GM12878 (cell line): ENCODE measurements at regions not wholly inside any gene's neighbourhood (a gene's known extent, or its start where the extent isn't known, plus 50 kb on each side); places are given as distances from the start of the nearest gene placed in this dataset.

Source experiments
- ATAC-seq: fragments of 200-7000 bp; cut with Tn5 transposase; 3 replicates; pipeline ENCODE4 v1.9.1; 2020; ENCODE audit warnings: mild to moderate bottlenecking, moderate library complexity
- BruUV-seq: library from RNA; stranded (reverse); fragments of 400-500 nt; replicated peaks from 2 replicates; lab custom pipeline; 2021; lab: Mats Ljungman, UMichigan
- CTCF ChIA-PET: fragments of 300-600 bp; sonication (Branson Sonifier 250); formaldehyde crosslinking; extraction: SDS; loops from one replicate; lab custom pipeline; 2021; ENCODE audit warnings: inconsistent platforms; lab: Yijun Ruan, JAX
- POLR2A ChIA-PET: fragments of 350-600 bp; formaldehyde crosslinking; extraction: SDS; loops from one replicate; lab custom pipeline; 2021; ENCODE audit warnings: inconsistent platforms; lab: Charles Lee
- RAD21 ChIA-PET: fragments of 300-600 bp; sonication (Branson Sonifier 250); formaldehyde crosslinking; loops from one replicate; lab custom pipeline; 2023; ENCODE audit warnings: antibody characterized with exemption; ENCODE audit not compliant: unreplicated experiment; lab: Charles Lee
- SMC1A ChIA-PET: fragments of 300-600 bp; sonication (Branson Sonifier 250); formaldehyde crosslinking; loops from one replicate; lab custom pipeline; 2023; ENCODE audit not compliant: unreplicated experiment, uncharacterized antibody; lab: Charles Lee
- DNase-seq: peaks from one replicate; pipeline ENCODE4 v3.0.0-alpha.2; 2011; ENCODE audit warnings: low read depth, low spot score
- FAIRE-seq: peaks from 3 replicates; lab custom pipeline; 2011; peaks lifted over from hg19 to GRCh38; lab: Jason Lieb, UNC
- H2AFZ ChIP-seq: 2 replicates; pipeline ENCODE4 v1.6.0; 2011; ENCODE audit warnings: low read depth, low read length, control low read depth; ENCODE audit not compliant: control insufficient read depth
- H3K27ac ChIP-seq: 2 replicates; pipeline ENCODE4 v1.5.1; 2011; ENCODE audit warnings: control low read depth; ENCODE audit not compliant: control insufficient read depth, insufficient read depth
- H3K27me3 ChIP-seq, 2 experiments: replicated peaks in 1 of 2; 2 replicates each; pipeline versions ENCODE4 v1.6.0 to v1.6.1; 2011; ENCODE audit warnings: low read length in 1 of 2; ENCODE audit not compliant: control insufficient read depth in 2 of 2, insufficient read depth in 2 of 2
- H3K36me3 ChIP-seq, 2 experiments: 2 replicates each; pipeline ENCODE4 v1.5.1; 2011; ENCODE audit warnings: low read length in 1 of 2; ENCODE audit not compliant: control insufficient read depth in 2 of 2, insufficient read depth in 2 of 2
- H3K4me1 ChIP-seq: 2 replicates; pipeline ENCODE4 v1.6.1; 2011; ENCODE audit warnings: mild to moderate bottlenecking, low read length, moderate library complexity, mixed read lengths; ENCODE audit not compliant: control insufficient read depth, insufficient read depth
- H3K4me2 ChIP-seq: 2 replicates; pipeline ENCODE4 v1.6.0; 2011; ENCODE audit warnings: control low read depth; ENCODE audit not compliant: control insufficient read depth, insufficient read depth
- H3K4me3 ChIP-seq: fragments of 200-600 bp; sonication (generic); 2 replicates; pipeline ENCODE4 v1.5.1; 2016
- H3K79me2 ChIP-seq: 2 replicates; pipeline ENCODE4 v1.6.0; 2011; ENCODE audit warnings: low read length; ENCODE audit not compliant: control insufficient read depth, insufficient read depth
- H3K9ac ChIP-seq: 2 replicates; pipeline ENCODE4 v1.8.0; 2011; ENCODE audit warnings: low read length, control low read depth, mixed read lengths; ENCODE audit not compliant: control insufficient read depth, insufficient read depth
- H3K9me3 ChIP-seq: replicated peaks from 3 replicates; pipeline ENCODE4 v1.5.1; 2011; ENCODE audit warnings: mild to moderate bottlenecking, low read length; ENCODE audit not compliant: control insufficient read depth, insufficient read depth
- H4K20me1 ChIP-seq: 2 replicates; pipeline ENCODE4 v1.6.0; 2011; ENCODE audit not compliant: control insufficient read depth, insufficient read depth
- BCL11A ChIP-seq: IDR thresholded peaks from 2 replicates; pipeline ENCODE4 v1.6.1; 2011; ENCODE audit warnings: low read depth, low read length
- BRCA1 ChIP-seq: IDR thresholded peaks from 2 replicates; pipeline ENCODE4 v1.6.1; 2011; ENCODE audit warnings: low read depth, low read length, improper control_type of control experiment
- CBFB ChIP-seq: IDR thresholded peaks from 2 replicates; pipeline ENCODE4 v1.6.1; 2016; ENCODE audit warnings: antibody characterized with exemption, low read depth
- CEBPB ChIP-seq, 2 experiments: fragments of 150-350 bp in 1 of 2; IDR thresholded peaks; 2 replicates each; pipeline ENCODE4 v1.6.1; 2012 to 2014; ENCODE audit warnings: low read depth in 2 of 2, low read length in 2 of 2, borderline replicate concordance in 1 of 2, inconsistent platforms in 1 of 2
- CHD1 ChIP-seq: IDR thresholded peaks from 2 replicates; pipeline ENCODE4 v1.6.1; 2012; ENCODE audit warnings: low read depth, low read length, improper control_type of control experiment
- GABPA ChIP-seq: IDR thresholded peaks from 2 replicates; pipeline ENCODE4 v1.6.1; 2014; ENCODE audit warnings: antibody characterized with exemption, low read depth, mild to moderate bottlenecking, inconsistent platforms
- IRF4 ChIP-seq: IDR thresholded peaks from 2 replicates; pipeline ENCODE4 v1.6.1; 2011; ENCODE audit warnings: low read depth, low read length
- LARP7 ChIP-seq: fragments of 450-650 bp; IDR thresholded peaks from 2 replicates; pipeline ENCODE4 v1.6.1; 2017; ENCODE audit warnings: mild to moderate bottlenecking
- MTA2 ChIP-seq: fragments of 450-650 bp; IDR thresholded peaks from 2 replicates; pipeline ENCODE4 v1.6.1; 2016; ENCODE audit warnings: low read depth, mild to moderate bottlenecking, moderate library complexity
- MYC ChIP-seq: IDR thresholded peaks from 2 replicates; pipeline ENCODE4 v1.6.1; 2011; ENCODE audit warnings: mild to moderate bottlenecking, low read length, moderate library complexity, inconsistent platforms; ENCODE audit not compliant: insufficient read depth, insufficient replicate concordance, insufficient read length, severe bottlenecking
- PAX8 ChIP-seq: fragments of 450-650 bp; IDR thresholded peaks from 2 replicates; pipeline ENCODE4 v1.6.1; 2017; ENCODE audit warnings: mild to moderate bottlenecking, moderate library complexity
- RAD21 ChIP-seq: IDR thresholded peaks from 2 replicates; pipeline ENCODE4 v1.6.1; 2011; ENCODE audit warnings: mild to moderate bottlenecking, low read depth, low read length, moderate library complexity; ENCODE audit not compliant: insufficient read depth
- RCOR1 ChIP-seq: conservative IDR thresholded peaks from 2 replicates; pipeline ENCODE4 v1.6.1; 2012; ENCODE audit warnings: low read depth, low read length, improper control_type of control experiment
- TBL1XR1 ChIP-seq: IDR thresholded peaks from 2 replicates; pipeline ENCODE4 v1.6.1; 2012; ENCODE audit warnings: low read depth, low read length, improper control_type of control experiment
- WGBS: methylation state at CpG from one replicate; pipeline ENCODE4 v1.1.6; 2016; ENCODE audit warnings: low lambda C conversion rate; ENCODE audit not compliant: insufficient replicate concordance, insufficient coverage; ENCODE audit errors: missing lambda C conversion rate; 5-methylcytosine and 5-hydroxymethylcytosine counted together
- in situ Hi-C: fragments of 300-500 bp; cut with MboI; formaldehyde crosslinking; loops from 9 replicates; pipeline ENCODE4 v1.14.3; 2018; ENCODE audit warnings: mixed read lengths
- intact Hi-C: fragments of 100-400 bp; cut with micrococcal nuclease; formaldehyde crosslinking; loops from one replicate; pipeline ENCODE4 v1.14.2; 2022; ENCODE audit not compliant: unreplicated experiment
- TF ChIP-seq, protein P1 (sequence below): fragments of 450-650 bp; IDR thresholded peaks from 2 replicates; pipeline ENCODE4 v1.6.1; 2016; ENCODE audit warnings: mild to moderate bottlenecking
- TF ChIP-seq, protein P2 (sequence below): fragments of 450-650 bp; IDR thresholded peaks from 2 replicates; pipeline ENCODE4 v1.6.1; 2016; ENCODE audit warnings: mild to moderate bottlenecking
- TF ChIP-seq, protein P3 (sequence below): fragments of 150-350 bp; IDR thresholded peaks from 2 replicates; pipeline ENCODE4 v1.6.1; 2016; ENCODE audit warnings: low read depth, low read length

DNA sequence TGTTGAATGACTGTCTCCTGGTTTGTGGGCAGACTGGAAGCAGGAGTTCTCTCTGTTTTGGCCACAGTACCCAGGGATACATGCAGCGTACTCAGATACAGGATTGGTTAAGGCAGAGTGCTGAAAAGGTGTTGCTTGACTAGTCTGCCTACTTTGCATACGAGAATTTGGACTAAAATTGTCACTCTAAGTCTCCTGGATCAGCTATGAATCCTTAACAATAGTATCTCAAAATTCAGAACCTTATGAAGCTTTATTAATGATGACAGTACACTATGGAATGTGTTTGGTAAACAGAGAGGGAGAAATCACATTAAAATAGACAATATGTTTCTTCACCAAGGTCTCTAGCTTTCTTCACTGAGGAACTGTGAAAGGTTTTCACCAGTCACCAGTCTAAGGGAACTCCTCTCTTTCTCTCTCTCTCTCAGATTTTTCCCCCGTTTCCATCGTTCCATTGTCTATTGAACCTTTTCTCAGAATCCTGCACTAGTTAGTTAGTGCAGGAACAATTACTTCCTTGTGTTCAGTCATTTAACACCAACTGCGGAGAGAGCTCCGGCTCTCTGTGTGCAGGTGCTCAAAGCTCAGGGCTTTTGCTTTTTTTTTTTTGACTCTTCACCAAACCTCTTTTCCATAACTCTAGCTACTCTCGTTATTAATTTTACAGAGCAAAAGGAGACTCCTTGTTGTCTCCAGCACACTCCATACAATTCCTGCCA, 85.9 kb upstream of the FNDC3B start:
- BruUV-seq, result no TSS peak
- H4K20me1 ChIP-seq, result no peaks in the 10 kb centered on the region
- ATAC-seq (no peak), DNase-seq (no peak), FAIRE-seq (no peak)
- no peak overlapping the region for H3K4me2 ChIP-seq
- in situ Hi-C loops (no loop called here), intact Hi-C loops (no loop called here)
- ChIA-PET RAD21 (interaction anchor here (0.9 kb wide), 1 partner anchor 388 kb away, joined by 3 read pairs; no protein-coding TSS in a partner anchor), POLR2A (interaction anchor here (1.3 kb wide), 1 partner anchor 88 kb away, joined by 5 read pairs; no protein-coding TSS in a partner anchor), CTCF (no interaction called here), SMC1A (interaction anchor here (1.2 to 1.8 kb wide), 3 partner anchors 10 to 26 kb away, joined by 3 to 4 read pairs (median 3); no protein-coding TSS in a partner anchor)
- no peaks in the 10 kb centered on the region for H3K9me3 ChIP-seq
- no peaks in the 10 kb centered on the region for H3K4me1 ChIP-seq
- no peak overlapping the region for H3K9ac ChIP-seq
- 61% methylated on average over 7 of the region's 7 CpGs for WGBS
- H3K27me3 ChIP-seq, result no peaks in the 10 kb centered on the region
- no peak overlapping the region for H3K27ac ChIP-seq
- no peak overlapping the region for H3K4me3 ChIP-seq
- H3K36me3 ChIP-seq, result no peaks in the 10 kb centered on the region
- H2AFZ ChIP-seq, result no peak overlapping the region
- H3K79me2 ChIP-seq, result no peaks in the 10 kb centered on the region
- no peak for TF ChIP-seq RCOR1
- no peak for TF ChIP-seq IRF4
- TF ChIP-seq PAX8, result no peak
- no peak for TF ChIP-seq GABPA
- TF ChIP-seq BCL11A, result no peak
- TF ChIP-seq, protein P1, sequence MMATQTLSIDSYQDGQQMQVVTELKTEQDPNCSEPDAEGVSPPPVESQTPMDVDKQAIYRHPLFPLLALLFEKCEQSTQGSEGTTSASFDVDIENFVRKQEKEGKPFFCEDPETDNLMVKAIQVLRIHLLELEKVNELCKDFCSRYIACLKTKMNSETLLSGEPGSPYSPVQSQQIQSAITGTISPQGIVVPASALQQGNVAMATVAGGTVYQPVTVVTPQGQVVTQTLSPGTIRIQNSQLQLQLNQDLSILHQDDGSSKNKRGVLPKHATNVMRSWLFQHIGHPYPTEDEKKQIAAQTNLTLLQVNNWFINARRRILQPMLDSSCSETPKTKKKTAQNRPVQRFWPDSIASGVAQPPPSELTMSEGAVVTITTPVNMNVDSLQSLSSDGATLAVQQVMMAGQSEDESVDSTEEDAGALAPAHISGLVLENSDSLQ, result no peak
- no peak for TF ChIP-seq MTA2
- TF ChIP-seq MYC, result no peak
- no peak for TF ChIP-seq BRCA1
- TF ChIP-seq CEBPB (IDR thresholded peaks at IDR 0.05; ENCODE audit: borderline replicate concordance in 1 of 2, low read depth in 2 of 2, low read length in 2 of 2), result no peak
- TF ChIP-seq LARP7, result no peak
- no peak for TF ChIP-seq RAD21
- TF ChIP-seq, protein P2, sequence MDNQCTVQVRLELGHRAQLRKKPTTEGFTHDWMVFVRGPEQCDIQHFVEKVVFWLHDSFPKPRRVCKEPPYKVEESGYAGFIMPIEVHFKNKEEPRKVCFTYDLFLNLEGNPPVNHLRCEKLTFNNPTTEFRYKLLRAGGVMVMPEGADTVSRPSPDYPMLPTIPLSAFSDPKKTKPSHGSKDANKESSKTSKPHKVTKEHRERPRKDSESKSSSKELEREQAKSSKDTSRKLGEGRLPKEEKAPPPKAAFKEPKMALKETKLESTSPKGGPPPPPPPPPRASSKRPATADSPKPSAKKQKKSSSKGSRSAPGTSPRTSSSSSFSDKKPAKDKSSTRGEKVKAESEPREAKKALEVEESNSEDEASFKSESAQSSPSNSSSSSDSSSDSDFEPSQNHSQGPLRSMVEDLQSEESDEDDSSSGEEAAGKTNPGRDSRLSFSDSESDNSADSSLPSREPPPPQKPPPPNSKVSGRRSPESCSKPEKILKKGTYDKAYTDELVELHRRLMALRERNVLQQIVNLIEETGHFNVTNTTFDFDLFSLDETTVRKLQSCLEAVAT, result no peak
- no peak for TF ChIP-seq TBL1XR1
- no peak for TF ChIP-seq CBFB
- TF ChIP-seq, protein P3, sequence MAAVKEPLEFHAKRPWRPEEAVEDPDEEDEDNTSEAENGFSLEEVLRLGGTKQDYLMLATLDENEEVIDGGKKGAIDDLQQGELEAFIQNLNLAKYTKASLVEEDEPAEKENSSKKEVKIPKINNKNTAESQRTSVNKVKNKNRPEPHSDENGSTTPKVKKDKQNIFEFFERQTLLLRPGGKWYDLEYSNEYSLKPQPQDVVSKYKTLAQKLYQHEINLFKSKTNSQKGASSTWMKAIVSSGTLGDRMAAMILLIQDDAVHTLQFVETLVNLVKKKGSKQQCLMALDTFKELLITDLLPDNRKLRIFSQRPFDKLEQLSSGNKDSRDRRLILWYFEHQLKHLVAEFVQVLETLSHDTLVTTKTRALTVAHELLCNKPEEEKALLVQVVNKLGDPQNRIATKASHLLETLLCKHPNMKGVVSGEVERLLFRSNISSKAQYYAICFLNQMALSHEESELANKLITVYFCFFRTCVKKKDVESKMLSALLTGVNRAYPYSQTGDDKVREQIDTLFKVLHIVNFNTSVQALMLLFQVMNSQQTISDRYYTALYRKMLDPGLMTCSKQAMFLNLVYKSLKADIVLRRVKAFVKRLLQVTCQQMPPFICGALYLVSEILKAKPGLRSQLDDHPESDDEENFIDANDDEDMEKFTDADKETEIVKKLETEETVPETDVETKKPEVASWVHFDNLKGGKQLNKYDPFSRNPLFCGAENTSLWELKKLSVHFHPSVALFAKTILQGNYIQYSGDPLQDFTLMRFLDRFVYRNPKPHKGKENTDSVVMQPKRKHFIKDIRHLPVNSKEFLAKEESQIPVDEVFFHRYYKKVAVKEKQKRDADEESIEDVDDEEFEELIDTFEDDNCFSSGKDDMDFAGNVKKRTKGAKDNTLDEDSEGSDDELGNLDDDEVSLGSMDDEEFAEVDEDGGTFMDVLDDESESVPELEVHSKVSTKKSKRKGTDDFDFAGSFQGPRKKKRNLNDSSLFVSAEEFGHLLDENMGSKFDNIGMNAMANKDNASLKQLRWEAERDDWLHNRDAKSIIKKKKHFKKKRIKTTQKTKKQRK, result no peak
- TF ChIP-seq CHD1, result no peak
